ENCODE measurements at regions not wholly inside any gene's neighbourhood (a gene's known extent, or its start where the extent isn't known, plus 50 kb on each side); places are given as distances from the start of the nearest gene placed in this dataset.

DNA sequence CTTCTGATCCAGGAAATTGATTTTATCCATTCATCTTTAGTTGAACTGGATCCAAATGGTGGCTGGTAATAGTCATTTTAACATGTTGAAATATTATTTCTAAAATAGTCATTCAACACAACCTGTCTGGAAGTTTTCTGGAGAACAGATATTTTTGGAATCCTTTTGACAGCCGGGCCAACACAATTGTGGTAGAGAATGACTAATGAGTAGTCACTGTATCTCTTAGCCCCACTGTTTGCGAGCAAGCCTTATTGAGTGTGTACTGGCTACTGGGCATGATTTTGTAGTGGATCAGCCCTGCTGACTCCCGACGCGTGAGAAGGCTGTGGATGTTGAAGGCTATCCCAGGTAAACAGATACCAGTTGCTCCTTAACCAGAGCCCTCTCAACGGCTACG is 383.4 kb downstream of the ZNF536 start:
- Histone ChIP-seq H3F3A (ENCODE audit: low read depth) (no peaks in the 10 kb centered on the region), H4K20me1 (ENCODE audit: low read depth) (no peaks in the 10 kb centered on the region), H3K9me3 (ENCODE audit: low read depth) (no peaks in the 10 kb centered on the region), H2AFZ (replicated peaks) (no peak overlapping the region), H3K79me2 (ENCODE audit: low read depth) (no peaks in the 10 kb centered on the region), H3K4me3 (no peak overlapping the region), H3K36me3 (no peaks in the 10 kb centered on the region), H3K27me3 (no peaks in the 10 kb centered on the region), H3K9ac (no peak overlapping the region), H3K27ac (no peak overlapping the region), H3K4me2 (no peak overlapping the region), H3K4me1 (no peaks in the 10 kb centered on the region)
- Mint-ChIP-seq H3K9me3 (no peaks in the 10 kb centered on the region), H3K27ac (no peak overlapping the region), H3K4me1 (no peaks in the 10 kb centered on the region), H3K36me3 (no peaks in the 10 kb centered on the region), H3K4me3 (no peak overlapping the region), H3K27me3 (ENCODE audit: insufficient read depth, low read depth) (peaks cover 2% of the 10 kb centered on the region)
- no peak for DNase-seq (ENCODE audit: low spot score)
- TF ChIP-seq EZH2 (IDR thresholded peaks at IDR 0.05) = no peak
- TF ChIP-seq, protein P1, sequence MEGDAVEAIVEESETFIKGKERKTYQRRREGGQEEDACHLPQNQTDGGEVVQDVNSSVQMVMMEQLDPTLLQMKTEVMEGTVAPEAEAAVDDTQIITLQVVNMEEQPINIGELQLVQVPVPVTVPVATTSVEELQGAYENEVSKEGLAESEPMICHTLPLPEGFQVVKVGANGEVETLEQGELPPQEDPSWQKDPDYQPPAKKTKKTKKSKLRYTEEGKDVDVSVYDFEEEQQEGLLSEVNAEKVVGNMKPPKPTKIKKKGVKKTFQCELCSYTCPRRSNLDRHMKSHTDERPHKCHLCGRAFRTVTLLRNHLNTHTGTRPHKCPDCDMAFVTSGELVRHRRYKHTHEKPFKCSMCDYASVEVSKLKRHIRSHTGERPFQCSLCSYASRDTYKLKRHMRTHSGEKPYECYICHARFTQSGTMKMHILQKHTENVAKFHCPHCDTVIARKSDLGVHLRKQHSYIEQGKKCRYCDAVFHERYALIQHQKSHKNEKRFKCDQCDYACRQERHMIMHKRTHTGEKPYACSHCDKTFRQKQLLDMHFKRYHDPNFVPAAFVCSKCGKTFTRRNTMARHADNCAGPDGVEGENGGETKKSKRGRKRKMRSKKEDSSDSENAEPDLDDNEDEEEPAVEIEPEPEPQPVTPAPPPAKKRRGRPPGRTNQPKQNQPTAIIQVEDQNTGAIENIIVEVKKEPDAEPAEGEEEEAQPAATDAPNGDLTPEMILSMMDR (IDR thresholded peaks at IDR 0.05) = no peak
- TF ChIP-seq EZH2phosphoT487 (IDR thresholded peaks at IDR 0.05) = no peak

DNA sequence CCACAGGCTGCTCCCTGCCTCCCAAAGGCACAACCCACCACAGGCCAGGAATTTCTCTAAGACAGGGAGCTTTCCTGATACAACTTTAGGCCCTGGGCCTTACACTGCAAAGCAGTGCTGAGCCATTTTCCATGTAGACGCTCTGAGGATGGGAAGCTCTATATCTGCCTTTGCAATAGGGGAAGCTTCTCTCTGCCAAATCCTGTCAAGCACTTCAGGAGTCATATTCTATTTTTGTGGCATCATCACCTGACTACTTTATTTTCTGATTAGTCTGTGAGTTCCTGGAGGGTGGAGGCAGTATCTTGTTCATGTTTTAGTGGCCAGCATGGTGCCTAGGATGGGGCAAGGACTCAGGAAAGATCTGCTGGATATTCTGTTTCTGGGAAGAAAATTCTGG is 382.0 kb downstream of the ZNF536 start:
- no peak for DNase-seq (ENCODE audit: low spot score)
- no peak overlapping the region for H3K4me3 Mint-ChIP-seq
- H3K36me3 Mint-ChIP-seq = no peaks in the 10 kb centered on the region
- peaks cover 2% of the 10 kb centered on the region for H3K27me3 Mint-ChIP-seq (ENCODE audit: insufficient read depth, low read depth)
- H3K27me3 ChIP-seq = no peaks in the 10 kb centered on the region
- H3K4me1 Mint-ChIP-seq = no peaks in the 10 kb centered on the region
- no peaks in the 10 kb centered on the region for H3K9me3 ChIP-seq (ENCODE audit: low read depth)
- no peak overlapping the region for H2AFZ ChIP-seq (replicated peaks)
- no peak overlapping the region for H3K9ac ChIP-seq
- H4K20me1 ChIP-seq (ENCODE audit: low read depth) = no peaks in the 10 kb centered on the region
- no peak overlapping the region for H3K4me3 ChIP-seq
- peaks cover 2% of the 10 kb centered on the region for H3K9me3 Mint-ChIP-seq
- no peaks in the 10 kb centered on the region for H3K4me1 ChIP-seq
- no peak overlapping the region for H3K27ac ChIP-seq
- H3K4me2 ChIP-seq = no peak overlapping the region
- no peaks in the 10 kb centered on the region for H3K79me2 ChIP-seq (ENCODE audit: low read depth)
- TF ChIP-seq EZH2 (IDR thresholded peaks at IDR 0.05) (no peak), EZH2phosphoT487 (IDR thresholded peaks at IDR 0.05) (no peak)
- TF ChIP-seq, protein P1 (IDR thresholded peaks at IDR 0.05) = no peak
- no peak overlapping the region for H3K27ac Mint-ChIP-seq
- H3K36me3 ChIP-seq = no peaks in the 10 kb centered on the region
- no peaks in the 10 kb centered on the region for H3F3A ChIP-seq (ENCODE audit: low read depth)

DNA sequence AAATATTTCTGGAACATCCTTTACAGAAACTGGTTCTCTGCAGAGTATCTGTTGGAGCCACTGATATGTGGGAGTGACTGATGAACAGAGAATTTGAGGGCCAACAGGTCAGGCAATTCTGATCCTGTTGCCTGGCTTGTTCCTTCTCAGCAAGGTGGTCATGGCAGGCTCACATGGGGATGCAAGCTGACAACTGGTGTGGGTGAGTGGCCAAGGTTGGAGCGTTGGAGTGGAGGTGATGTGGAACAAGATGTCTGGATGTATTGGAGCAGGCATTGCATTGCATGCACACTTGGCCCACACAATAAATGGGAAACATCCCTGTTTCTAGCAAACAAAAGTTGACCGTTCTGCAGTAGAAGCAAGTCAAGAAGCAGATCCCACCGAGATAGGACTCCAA is 380.7 kb downstream of the ZNF536 start:
- Mint-ChIP-seq H3K36me3 (no peaks in the 10 kb centered on the region), H3K9me3 (peaks cover 2% of the 10 kb centered on the region), H3K4me3 (no peak overlapping the region), H3K27me3 (ENCODE audit: insufficient read depth, low read depth) (peaks cover 2% of the 10 kb centered on the region), H3K27ac (no peak overlapping the region), H3K4me1 (no peaks in the 10 kb centered on the region)
- DNase-seq (ENCODE audit: low spot score) = no peak
- Histone ChIP-seq H3K79me2 (ENCODE audit: low read depth) (no peaks in the 10 kb centered on the region), H3F3A (ENCODE audit: low read depth) (no peaks in the 10 kb centered on the region), H4K20me1 (ENCODE audit: low read depth) (no peaks in the 10 kb centered on the region), H3K27ac (no peak overlapping the region), H3K36me3 (no peaks in the 10 kb centered on the region), H2AFZ (replicated peaks) (no peak overlapping the region), H3K9me3 (ENCODE audit: low read depth) (no peaks in the 10 kb centered on the region), H3K27me3 (no peaks in the 10 kb centered on the region), H3K9ac (no peak overlapping the region), H3K4me2 (no peak overlapping the region), H3K4me3 (no peak overlapping the region), H3K4me1 (no peaks in the 10 kb centered on the region)
- TF ChIP-seq EZH2 (IDR thresholded peaks at IDR 0.05) = no peak
- TF ChIP-seq EZH2phosphoT487 (IDR thresholded peaks at IDR 0.05) = no peak
- TF ChIP-seq, protein P1 (IDR thresholded peaks at IDR 0.05) = no peak

Data from neural progenitor cell (in vitro differentiated cells).